ENCODE measurements at regions not wholly inside any gene's neighbourhood (a gene's known extent, or its start where the extent isn't known, plus 50 kb on each side); places are given as distances from the start of the nearest gene placed in this dataset.

DNA sequence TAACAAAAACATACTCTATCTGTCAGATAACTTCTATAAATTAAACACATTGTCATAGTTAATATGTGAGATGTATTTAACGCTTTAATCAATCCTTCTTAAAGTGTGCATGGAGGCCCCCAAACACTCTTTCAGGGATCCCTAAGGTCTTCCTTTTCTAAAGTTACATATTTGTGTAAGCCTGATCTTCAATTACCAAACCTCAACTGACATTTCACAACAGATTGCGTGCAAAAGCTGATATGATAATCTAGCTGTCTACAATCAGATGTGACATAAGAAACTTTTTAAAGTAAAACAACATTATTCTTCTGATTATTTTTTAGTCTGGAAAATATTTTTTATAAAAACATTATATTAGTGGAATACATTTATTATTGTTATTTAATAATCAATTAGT is 1850.4 kb downstream of the OLFM4 start:
- ChIA-PET CTCF (no interaction called here), POLR2A (no interaction called here)
- no peak overlapping the region for H3K4me2 ChIP-seq (ENCODE audit: insufficient read depth, low read length)
- no peaks in the 10 kb centered on the region for H4K20me1 ChIP-seq (replicated peaks; ENCODE audit: control insufficient read depth, extremely low read depth, insufficient read depth, low read length)
- TF ChIP-seq FOS (IDR thresholded peaks at IDR 0.05; ENCODE audit: borderline replicate concordance, insufficient read depth, low read length) (no peak), JUN (IDR thresholded peaks at IDR 0.05; ENCODE audit: borderline replicate concordance, insufficient read depth, insufficient read length, low read depth) (no peak), POLR2A (IDR thresholded peaks at IDR 0.05; ENCODE audit: low read depth, low read length) (no peak), EZH2 (IDR thresholded peaks at IDR 0.05; ENCODE audit: borderline replicate concordance, low read depth, low read length, severe bottlenecking) (no peak), POLR2AphosphoS5 (IDR thresholded peaks at IDR 0.05; ENCODE audit: insufficient read depth, low read depth, low read length) (no peak), GATA2 (IDR thresholded peaks at IDR 0.05; ENCODE audit: insufficient read depth, insufficient read length, low read depth, low read length) (no peak), MYC (IDR thresholded peaks at IDR 0.05; ENCODE audit: low read depth, low read length) (no peak)
- TF ChIP-seq, protein P1, sequence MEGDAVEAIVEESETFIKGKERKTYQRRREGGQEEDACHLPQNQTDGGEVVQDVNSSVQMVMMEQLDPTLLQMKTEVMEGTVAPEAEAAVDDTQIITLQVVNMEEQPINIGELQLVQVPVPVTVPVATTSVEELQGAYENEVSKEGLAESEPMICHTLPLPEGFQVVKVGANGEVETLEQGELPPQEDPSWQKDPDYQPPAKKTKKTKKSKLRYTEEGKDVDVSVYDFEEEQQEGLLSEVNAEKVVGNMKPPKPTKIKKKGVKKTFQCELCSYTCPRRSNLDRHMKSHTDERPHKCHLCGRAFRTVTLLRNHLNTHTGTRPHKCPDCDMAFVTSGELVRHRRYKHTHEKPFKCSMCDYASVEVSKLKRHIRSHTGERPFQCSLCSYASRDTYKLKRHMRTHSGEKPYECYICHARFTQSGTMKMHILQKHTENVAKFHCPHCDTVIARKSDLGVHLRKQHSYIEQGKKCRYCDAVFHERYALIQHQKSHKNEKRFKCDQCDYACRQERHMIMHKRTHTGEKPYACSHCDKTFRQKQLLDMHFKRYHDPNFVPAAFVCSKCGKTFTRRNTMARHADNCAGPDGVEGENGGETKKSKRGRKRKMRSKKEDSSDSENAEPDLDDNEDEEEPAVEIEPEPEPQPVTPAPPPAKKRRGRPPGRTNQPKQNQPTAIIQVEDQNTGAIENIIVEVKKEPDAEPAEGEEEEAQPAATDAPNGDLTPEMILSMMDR (IDR thresholded peaks at IDR 0.05; ENCODE audit: extremely low read depth in 1 of 2, insufficient read depth in 1 of 2, low read depth in 1 of 2, low read length in 2 of 2), result no peak
- TF ChIP-seq, protein P2, sequence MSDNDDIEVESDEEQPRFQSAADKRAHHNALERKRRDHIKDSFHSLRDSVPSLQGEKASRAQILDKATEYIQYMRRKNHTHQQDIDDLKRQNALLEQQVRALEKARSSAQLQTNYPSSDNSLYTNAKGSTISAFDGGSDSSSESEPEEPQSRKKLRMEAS (IDR thresholded peaks at IDR 0.05; ENCODE audit: insufficient read depth, insufficient read length), result no peak
- H3K9me1 ChIP-seq (replicated peaks; ENCODE audit: control insufficient read depth, extremely low read depth, insufficient read depth, low read length), result no peaks in the 10 kb centered on the region
- BruUV-seq (replicated peaks), result no TSS peak
- dilution Hi-C loops (cut with MboI; ENCODE audit: extremely low pct_ligation_motif_present, low sequenced_read_pairs), result no loop called here
- no peaks in the 10 kb centered on the region for H3K36me3 ChIP-seq (ENCODE audit: control insufficient read depth in 2 of 2, extremely low read depth in 1 of 2, insufficient read depth in 2 of 2, low read length in 2 of 2)
- H3K79me2 ChIP-seq (ENCODE audit: control insufficient read depth, insufficient read depth, low read length), result no peaks in the 10 kb centered on the region
- no peak overlapping the region for H3K4me3 ChIP-seq (replicated peaks in 1 of 3; ENCODE audit: insufficient read depth in 1 of 3, low read depth in 1 of 3, low read length in 3 of 3)
- H3K27me3 ChIP-seq (ENCODE audit: control insufficient read depth in 2 of 2, insufficient read depth in 2 of 2, low read length in 2 of 2), result no peaks in the 10 kb centered on the region
- H2AFZ ChIP-seq (ENCODE audit: low read depth, low read length), result no peak overlapping the region
- FAIRE-seq (no peak), DNase-seq (ENCODE audit: low read depth, low spot score) (no peak)
- H3K9me3 ChIP-seq (replicated peaks; ENCODE audit: control insufficient read depth, insufficient read depth, low read length), result peaks cover 2% of the 10 kb centered on the region
- H3K27ac ChIP-seq (ENCODE audit: insufficient read depth, low read depth, low read length), result no peak overlapping the region
- no peak overlapping the region for H3K9ac ChIP-seq (replicated peaks; ENCODE audit: extremely low read depth, insufficient read depth, low read length)
- H3K4me1 ChIP-seq (ENCODE audit: control insufficient read depth, extremely low read depth, insufficient read depth, low read length), result no peaks in the 10 kb centered on the region
- intact Hi-C loops (cut with micrococcal nuclease), result no loop called here
